NCI-H2196 (cell line): ENCODE measurements at regions not wholly inside any gene's neighbourhood (a gene's known extent, or its start where the extent isn't known, plus 50 kb on each side); places are given as distances from the start of the nearest gene placed in this dataset.
"Not testable (repeated sequence)": the region's sequence is repeated elsewhere in the genome, so short reads cannot be mapped to it uniquely, and the experiment has no call there.

ENCODE experiments used
- DNase-seq: peaks from one replicate; lab custom pipeline; 2025; ENCODE audit not compliant: unreplicated experiment; lab: John Stamatoyannopoulos, UW

GRCh38 chr6:82783587-82784236 lies 281.9 kb downstream of the UBE3D start:
- DNase-seq, result no peak

- no peak for DNase-seq
Observed at GRCh38 chr6:82785206-82785605, 280.4 kb downstream of the UBE3D start.

GRCh38 chr6:82786248-82786647 lies 279.4 kb downstream of the UBE3D start:
- DNase-seq, result no peak

GRCh38 chr6:82795940-82796339 lies 269.7 kb downstream of the UBE3D start:
- no peak for DNase-seq

- no peak for DNase-seq
Observed at GRCh38 chr6:82801083-82801482, 264.6 kb downstream of the UBE3D start.

- not testable (repeated sequence) for DNase-seq
Observed at GRCh38 chr6:82816243-82816642, 249.4 kb downstream of the UBE3D start.

- DNase-seq, result no peak
Observed at GRCh38 chr6:82818727-82819126, 246.9 kb downstream of the UBE3D start.

- DNase-seq, result no peak
Observed at GRCh38 chr6:82823361-82823760, 242.3 kb downstream of the UBE3D start.

GRCh38 chr6:82832811-82833210 lies 232.8 kb downstream of the UBE3D start:
- no peak for DNase-seq

GRCh38 chr6:82833481-82833880 lies 232.2 kb downstream of the UBE3D start:
- DNase-seq, result no peak

- DNase-seq, result no peak
Observed at GRCh38 chr6:82836022-82836575, 229.5 kb downstream of the UBE3D start.

- no peak for DNase-seq
Observed at GRCh38 chr6:82840571-82840970, 225.1 kb downstream of the UBE3D start.

- DNase-seq, result no peak
Observed at GRCh38 chr6:82841309-82841708, 224.3 kb downstream of the UBE3D start.
